Cerebellar cortex (tissue), 1 donor: ENCODE measurements at regions not wholly inside any gene's neighbourhood (a gene's known extent, or its start where the extent isn't known, plus 50 kb on each side); places are given as distances from the start of the nearest gene placed in this dataset.
A peak's percentile ranks its signal among the peaks of the same experiment; 100 is the strongest.
"Not testable (repeated sequence)": the region's sequence is repeated elsewhere in the genome, so short reads cannot be mapped to it uniquely, and the experiment has no call there.

Experiments
- DNase-seq: peaks from one replicate; pipeline ENCODE4 v3.0.0-alpha.2; 2015; ENCODE audit warnings: low spot score

DNA sequence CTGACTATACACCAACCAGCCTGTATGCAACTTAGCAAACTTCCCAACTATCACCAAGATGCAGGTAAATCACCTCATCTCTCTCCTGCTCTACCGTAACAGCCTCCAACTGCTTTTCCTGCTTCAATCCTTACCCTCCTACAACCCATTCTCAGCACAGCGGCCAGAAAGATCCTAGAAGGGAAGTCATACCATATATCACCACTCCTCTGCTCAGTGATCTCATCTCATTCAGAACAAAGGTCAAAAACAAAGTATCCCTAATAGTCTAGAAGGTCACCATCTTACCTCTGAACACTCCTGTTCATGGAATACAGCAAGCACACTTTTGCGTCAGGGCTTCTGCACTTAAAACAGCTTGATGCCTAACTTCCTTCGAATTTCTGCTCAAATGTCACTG, 62.2 kb upstream of the RNF38 start:
- no peak for DNase-seq

- DNase-seq, result no peak
Measured at GRCh38 chr9:36461323-36461722, 61.3 kb upstream of the RNF38 start.

- DNase-seq, result not testable (repeated sequence)
Measured at GRCh38 chr9:36458430-36458915, 58.4 kb upstream of the RNF38 start.

DNA sequence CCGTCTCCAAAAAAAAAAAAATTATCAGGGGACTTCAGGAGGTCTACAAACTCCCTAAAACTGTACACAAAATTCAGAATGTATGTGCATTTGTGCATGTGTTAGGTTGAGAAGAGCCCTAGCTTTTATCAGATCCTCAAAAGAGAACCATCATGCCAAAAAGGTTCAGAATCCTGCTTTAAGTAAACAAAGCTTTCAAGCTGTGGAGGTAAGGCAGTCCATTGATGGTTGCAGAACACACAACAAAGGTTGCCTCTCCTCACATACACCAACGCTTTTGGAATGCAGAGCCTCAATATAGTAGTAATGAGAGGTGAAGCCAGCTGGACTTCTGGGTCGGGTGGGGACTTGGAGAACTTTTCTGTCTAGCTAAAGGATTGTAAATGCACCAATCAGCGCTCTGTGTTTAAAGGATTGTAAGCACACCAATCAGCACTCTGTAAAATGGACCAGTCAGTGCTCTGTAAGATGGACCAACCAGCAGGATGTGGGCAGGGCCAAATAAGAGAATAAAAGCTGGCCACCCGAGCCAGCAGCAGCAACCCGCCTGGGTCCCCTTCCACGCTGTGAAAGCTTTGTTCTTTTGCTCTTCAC, 57.9 kb upstream of the RNF38 start:
- no peak for DNase-seq

DNA sequence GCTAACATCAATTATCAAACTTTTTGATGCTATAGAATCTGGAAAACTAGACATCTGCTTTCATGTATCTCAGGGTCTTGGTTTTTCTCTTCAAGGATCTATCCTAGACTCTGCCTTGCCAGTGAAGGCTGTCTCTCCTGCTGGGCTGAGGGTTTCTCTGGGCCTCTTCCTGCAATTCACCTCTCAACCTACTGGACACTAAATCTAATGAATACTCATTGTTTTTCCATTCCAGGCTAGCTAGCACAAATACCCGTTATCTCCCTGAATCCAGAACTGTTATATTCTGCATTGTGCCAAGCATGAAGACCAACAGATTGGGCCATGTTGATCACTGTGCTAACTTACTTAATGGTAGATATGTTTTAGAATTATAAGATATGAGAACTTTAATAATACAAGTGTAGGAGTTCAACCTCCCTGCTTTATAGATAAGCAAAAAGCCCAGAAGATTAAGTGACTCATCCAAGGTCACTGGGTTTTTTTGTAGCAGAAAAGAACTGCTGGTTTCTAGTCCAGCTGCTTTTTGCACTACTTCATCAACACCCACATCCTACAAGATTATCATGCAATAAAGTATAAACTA, 56.5 kb upstream of the RNF38 start:
- no peak for DNase-seq

DNA sequence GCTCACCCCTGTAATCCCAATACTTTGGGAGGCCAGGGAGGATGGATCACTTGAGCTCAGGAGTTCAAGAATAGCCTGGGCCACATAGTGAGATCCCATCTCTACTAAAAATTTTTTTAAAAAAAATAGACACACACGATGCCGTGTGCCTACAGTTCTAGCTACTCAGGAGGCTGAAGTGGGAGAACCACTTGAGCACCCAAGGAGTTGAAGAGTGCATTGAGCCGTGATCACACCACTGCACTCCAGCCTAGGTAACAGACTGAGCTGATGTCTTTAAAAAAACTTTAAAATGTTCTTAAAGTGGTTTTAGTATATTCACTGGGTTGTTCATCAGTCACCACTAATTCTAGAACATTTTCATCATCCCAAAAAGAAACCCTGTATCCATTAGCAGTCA, 51.9 kb upstream of the RNF38 start:
- no peak for DNase-seq

DNA sequence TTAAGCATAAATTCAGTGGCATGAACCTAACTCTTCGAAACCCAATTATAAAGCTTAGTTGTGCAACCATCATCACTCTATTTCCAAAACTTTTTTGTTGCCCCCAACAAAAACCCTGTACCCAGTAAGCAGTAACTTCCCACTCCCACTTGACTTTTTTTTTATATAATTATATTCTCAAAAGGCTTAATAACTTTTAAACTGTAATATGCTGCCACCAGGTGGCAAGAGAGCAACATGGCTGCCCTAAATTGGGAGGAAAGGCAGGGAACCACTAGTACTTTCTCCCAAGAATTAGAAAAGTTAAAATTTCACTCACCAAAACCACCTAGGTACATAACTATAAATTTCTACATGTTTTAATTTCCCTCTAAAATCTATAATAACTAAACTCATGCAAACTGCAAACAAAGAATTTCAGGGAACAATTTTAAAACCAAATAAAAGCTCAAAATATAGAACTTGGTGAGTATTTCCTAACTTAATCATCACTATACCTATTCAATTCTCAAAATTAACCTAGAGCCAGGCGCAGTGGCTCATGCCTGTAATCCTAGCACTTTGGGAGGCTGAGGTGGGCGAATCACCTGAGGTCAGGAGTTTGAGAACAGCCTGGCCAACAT, 50.2 kb upstream of the RNF38 start:
- peak; percentile 61 for DNase-seq
